Right renal pelvis (tissue), 4 donors: ENCODE measurements at regions not wholly inside any gene's neighbourhood (a gene's known extent, or its start where the extent isn't known, plus 50 kb on each side); places are given as distances from the start of the nearest gene placed in this dataset.

Experiments
- DNase-seq, 4 donors: peaks; one replicate each; pipeline ENCODE4 v3.0.0-alpha.2; 2013; ENCODE audit warnings: low read depth in 4 of 4, low spot score in 3 of 4, missing footprints in 1 of 4

DNA sequence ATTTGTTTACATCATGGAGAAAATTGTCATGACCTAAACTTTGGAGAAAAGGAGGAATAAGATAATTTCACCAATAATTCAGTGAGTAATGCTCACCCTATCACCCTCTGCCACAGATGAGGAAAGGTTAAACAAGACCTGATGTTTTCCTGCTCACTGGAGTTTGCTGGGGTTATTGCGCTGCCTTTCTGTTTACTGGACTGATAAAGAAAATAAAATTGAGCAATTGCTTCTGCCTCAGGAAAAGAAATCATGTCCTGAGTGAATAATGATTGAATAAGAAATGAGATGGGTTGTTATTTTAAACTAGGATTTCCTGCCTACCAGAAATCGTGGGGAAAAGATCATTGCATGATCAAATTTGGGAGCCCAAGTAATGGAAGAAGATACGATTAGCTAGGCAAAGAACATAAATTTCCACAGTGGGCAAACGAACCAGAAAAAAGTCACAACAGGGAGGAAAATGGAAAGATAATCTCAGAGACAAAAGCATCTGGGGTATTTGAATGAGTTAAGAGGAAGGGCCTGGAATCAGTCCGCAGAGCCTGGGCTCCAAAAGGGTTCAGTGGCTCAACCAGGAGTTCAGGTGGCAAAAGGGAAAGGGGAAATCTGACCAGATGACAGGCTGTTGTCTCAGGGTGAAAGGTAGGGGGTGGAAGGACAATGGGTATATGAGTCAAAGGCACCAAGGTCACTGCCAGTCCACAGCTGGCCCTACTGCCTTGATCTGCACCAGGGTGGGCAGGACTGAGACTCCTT, 146.8 kb downstream of the FAM43A start:
- no peak for DNase-seq

DNA sequence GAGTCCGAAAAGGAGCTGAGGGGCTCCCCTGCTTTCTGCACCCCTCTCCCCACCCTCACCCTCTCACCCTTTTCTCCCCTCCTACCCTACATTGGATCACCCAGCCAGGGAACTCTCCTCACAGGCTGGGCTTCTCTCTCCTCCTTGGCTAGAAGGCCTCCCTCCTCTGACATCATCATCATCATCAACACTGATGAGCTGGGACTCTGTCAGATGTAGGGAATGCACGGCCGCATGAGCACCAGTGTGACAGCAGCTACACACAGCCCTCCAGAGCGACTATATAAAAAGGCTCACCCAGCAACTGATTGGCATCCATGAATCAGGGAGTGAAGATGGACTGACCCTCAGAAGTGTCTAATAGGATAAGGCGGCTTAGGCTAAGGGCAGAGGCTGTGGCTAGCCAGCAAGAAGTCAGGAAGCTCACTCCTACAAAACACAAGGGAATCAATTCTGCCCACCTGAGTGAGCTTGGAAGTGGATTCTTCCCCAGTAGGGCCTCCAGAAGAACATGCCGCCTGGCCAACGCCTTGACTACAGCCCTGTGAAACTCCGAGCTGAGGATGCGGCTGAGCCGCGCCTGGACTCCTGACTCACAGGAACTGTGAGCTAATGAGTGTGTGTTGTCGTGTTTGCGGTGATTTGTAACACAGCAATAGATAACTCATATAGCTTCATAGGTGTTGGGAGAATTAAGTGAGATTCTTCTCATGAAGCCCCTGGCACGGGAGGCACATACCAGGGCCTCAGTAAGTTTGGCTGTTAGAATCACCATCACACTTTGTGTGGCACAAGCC, 147.6 kb downstream of the FAM43A start:
- no peak for DNase-seq

DNA sequence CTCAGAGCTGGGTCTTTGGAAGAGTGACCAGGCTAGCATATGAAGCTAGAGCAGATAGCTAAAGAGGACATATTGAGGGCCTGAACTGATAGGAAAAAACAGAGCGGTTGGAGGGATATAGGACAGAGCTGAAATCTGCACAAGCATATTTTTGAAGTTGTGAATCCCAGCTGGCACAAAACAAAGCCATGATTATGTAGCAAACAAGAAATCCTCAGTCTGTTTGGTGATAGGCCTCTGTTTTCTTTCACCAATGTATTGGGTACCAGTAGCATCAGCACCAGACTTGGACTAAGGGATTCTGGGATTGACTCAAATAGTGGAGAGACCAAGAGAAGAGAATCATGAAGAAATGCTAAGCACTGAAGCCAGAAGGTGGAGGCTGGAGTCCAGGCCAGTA, 151.0 kb downstream of the FAM43A start:
- DNase-seq = no peak

- no peak for DNase-seq
Observed at GRCh38 chr3:194837457-194838127, 151.9 kb downstream of the FAM43A start.

GRCh38 chr3:194838236-194838635, 152.6 kb downstream of the FAM43A start:
- no peak for DNase-seq

DNA sequence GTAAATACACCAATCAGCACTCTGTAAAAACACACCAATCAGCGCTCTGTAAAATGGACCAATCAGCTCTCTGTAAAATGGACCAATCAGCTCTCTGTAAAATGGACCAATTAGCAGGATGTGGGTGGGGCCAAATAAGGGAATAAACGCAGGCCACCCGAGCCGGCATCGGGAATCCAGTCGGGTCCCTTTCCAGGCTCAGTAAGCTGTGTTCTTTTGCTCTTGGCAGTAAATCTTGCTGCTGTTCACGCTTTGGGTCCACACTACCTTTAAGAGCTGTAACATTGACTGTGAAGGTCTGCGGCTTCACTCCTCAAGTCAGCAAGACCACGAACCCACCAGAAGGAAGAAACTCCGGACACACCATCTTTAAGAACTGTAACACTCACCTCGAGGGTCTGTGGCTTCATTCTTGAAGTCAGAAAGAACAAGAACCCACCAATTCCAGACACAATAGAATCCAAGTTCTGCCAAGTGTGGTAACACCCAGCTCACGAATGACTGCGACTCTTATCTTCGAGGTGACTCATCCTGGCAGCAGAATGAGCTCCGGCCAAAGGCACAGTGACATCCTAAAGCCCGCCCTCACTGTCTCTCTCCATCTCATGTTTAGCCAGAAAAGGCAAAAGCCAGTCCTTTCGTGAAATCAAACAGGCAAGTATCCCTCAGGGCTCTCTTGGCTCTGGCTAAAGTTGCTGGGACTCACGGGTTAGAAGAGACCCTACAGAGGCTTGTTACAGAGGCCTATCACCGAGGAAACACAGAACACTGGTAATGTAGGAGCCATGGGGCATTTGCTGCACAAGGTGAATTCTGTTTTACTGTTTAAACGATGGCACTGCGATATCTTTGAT, 155.2 kb downstream of the FAM43A start:
- no peak for DNase-seq

DNA sequence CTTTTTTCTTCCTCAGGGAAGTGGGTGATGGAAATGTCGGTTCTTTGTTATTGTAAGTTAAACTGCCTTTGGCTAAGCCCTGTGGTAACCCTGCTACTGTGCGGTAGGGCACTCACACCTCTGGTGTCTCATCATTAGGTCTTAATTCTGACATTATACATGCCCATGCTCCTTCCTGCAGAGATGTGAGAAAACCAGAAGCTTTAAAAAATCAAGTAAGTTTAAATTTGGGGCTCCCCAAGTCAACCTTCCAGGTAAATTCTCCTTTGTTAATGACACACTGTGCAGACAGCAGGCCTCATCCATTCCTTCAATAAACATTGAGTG, 155.8 kb downstream of the FAM43A start:
- no peak for DNase-seq

- no peak for DNase-seq
Observed at GRCh38 chr3:194843556-194843955, 157.9 kb downstream of the FAM43A start.

GRCh38 chr3:194844046-194844445, 158.4 kb downstream of the FAM43A start:
- DNase-seq = no peak

DNA sequence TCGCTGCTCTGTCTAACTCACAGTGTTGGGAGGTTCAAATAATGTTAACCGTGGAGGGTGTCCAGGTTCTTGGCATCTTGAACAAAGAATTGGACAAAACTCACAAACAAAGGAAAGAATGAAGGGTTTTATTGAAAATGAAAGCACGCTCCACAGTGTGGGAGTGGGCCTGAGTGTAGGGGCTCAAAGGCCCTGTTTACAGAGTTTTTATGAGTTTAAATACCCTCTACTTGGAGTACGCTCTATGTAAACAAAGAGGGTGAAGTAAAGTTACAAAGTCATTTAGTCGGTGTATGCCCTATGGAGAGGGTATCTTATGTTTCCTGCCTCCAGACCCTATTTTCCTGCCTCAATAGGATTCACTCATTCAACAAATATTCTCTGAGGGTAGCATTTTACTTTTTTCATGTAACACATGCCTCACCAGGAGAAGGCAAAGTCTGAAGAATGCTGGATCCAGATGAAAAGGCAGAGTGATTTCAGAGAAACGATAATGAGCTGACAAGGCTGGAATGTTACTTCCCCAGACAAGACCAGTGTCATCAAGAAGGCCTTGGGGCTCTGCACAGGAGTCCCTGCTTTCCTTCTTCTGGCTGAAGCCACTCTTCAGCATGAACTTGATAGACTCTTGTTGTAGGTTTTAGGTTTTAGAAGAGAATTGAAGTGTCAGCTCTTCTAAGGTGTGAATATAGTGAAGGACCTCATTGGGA, 163.6 kb downstream of the FAM43A start:
- DNase-seq = no peak

- DNase-seq = no peak
Observed at GRCh38 chr3:194851254-194851653, 165.6 kb downstream of the FAM43A start.

- no peak for DNase-seq
Observed at GRCh38 chr3:194851941-194852340, 166.3 kb downstream of the FAM43A start.

DNA sequence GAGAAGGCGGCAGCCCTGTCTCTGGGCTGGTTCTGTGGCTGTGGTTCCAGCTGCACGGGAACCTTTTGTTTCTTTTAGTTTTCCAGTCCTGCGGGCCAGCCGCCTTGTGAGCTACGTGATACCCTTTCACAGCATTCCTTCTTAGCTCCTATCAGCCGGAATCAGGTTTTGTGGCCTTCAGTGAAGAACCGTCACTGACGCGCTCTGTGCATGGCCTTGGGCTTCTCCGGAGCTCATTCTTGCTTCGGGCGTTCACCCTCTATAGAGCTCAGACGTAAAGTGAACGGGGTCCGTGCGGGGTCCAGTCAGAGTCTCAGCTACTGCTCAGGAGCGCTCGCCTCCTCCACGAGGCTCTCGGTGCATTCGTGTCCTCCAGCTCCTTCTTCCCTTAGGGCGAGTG, 166.7 kb downstream of the FAM43A start:
- DNase-seq = no peak

DNA sequence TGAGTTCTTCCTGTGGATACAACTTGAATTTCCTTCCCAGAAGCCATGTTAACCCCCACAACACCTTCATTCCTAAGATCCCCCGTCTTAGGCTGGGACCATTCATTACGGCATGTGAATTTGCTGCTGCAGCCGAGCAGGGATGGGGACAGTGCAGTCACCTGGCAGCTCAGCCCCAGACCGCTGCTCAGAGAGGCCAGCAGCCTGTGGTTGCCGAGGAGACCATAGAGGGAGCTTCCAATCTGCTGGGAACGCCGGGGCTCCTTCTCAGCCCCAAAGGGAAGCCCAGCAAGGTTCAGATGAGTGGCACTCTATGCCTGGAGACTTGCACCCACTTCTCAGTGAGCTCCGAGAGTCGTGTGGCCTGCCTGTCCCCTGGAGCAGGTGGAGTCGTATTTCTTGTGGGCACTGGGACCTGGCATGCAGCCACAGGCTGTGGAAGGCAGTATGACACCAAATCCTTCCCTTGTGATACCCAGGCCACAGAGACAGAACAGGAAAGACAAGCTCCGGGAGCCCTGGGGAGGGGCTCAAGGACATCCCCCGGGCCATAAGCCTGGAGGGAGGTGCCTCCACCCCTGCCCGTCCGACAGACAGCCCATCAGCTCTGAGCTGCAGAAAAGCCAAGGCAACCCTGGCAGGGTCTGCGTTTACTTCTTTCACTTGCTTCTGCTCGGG, 167.3 kb downstream of the FAM43A start:
- DNase-seq = no peak

GRCh38 chr3:194854206-194854605, 168.5 kb downstream of the FAM43A start:
- DNase-seq = no peak

DNA sequence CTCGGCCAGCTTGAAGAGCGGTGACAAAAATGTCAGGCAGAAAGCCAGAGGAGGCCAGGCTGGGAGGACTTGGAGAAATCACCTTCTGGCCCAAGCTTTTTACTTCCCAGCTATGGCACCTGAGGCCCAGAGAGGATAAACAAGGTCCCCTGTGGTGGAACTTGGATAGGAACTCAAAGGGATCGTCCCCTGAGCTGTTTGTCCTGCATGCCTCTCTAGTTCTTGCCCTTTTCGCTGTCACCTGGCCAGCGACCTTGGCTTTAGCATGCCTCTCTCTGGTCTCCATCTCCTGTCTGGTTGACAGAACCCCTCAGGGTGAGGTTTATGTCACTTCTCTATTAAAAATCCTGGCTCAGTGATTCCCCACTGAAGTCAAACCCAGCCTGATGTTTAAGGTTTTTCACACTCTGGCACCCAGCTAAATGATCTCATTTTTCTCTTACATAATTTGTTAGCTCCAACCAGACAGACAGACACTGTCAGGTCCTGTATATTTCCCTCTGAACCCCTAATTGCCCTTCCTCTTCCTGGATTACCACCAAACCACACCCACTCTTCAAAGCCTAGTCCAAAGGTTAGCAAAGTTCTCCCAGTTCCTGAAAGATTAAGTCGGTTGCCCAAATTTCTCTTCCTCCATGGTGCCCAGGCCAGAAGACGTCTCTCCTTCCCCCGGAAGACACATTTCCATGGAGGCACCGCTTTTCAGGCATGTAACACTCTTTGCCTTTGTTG, 169.1 kb downstream of the FAM43A start:
- no peak for DNase-seq

DNA sequence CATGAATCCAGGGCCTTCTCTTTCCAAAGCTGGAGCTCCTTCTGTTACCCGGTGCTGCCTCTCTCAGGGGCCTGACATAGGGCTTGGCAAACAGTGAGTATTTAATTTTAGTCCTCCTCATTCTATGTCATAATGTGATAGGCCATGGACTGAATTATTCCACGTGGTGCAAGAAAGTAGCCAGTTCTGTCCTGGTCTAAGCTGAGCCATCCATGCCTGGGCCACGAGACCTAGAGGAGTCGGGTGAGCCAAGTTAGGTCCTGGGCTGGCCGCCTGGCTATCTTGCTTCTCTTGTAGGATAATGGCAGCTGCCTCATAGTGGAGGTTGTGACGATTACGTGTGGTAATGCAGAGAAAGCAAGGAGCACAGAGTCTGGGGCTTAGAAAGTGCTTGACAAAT, 170.6 kb downstream of the FAM43A start:
- DNase-seq = no peak

GRCh38 chr3:194857469-194858113, 171.9 kb downstream of the FAM43A start:
- no peak for DNase-seq
